DOHH2 (cell line): ENCODE measurements at regions not wholly inside any gene's neighbourhood (a gene's known extent, or its start where the extent isn't known, plus 50 kb on each side); places are given as distances from the start of the nearest gene placed in this dataset.

Experiments
- H3F3A ChIP-seq: fragments of 200-600 bp; sonication (generic), shearing (Covaris generic); 2 replicates; pipeline ENCODE4 v1.6.0; 2016; ENCODE audit warnings: antibody characterized with exemption, mild to moderate bottlenecking; ENCODE audit not compliant: control insufficient read depth, insufficient read depth
- H3K27ac ChIP-seq: fragments of 200-600 bp; sonication (generic); 2 replicates; pipeline ENCODE4 v1.5.1; 2014; ENCODE audit warnings: low read depth, mild to moderate bottlenecking, low read length, moderate library complexity
- H3K27me3 ChIP-seq: fragments of 200-600 bp; sonication (generic); 2 replicates; pipeline ENCODE4 v1.6.1; 2014; ENCODE audit warnings: mild to moderate bottlenecking, low read length, mixed read lengths; ENCODE audit not compliant: control insufficient read depth
- H3K36me3 ChIP-seq: fragments of 200-600 bp; sonication (generic); 2 replicates; pipeline ENCODE4 v1.6.1; 2014; ENCODE audit warnings: mild to moderate bottlenecking, low read length, moderate library complexity, mixed read lengths; ENCODE audit not compliant: control insufficient read depth
- H3K4me1 ChIP-seq: fragments of 200-600 bp; sonication (generic); 2 replicates; pipeline ENCODE4 v1.6.1; 2014; ENCODE audit warnings: mild to moderate bottlenecking, low read length, mixed read lengths; ENCODE audit not compliant: control insufficient read depth
- H3K4me2 ChIP-seq: fragments of 200-600 bp; sonication (generic); 2 replicates; pipeline ENCODE4 v1.6.0; 2014; ENCODE audit warnings: mild to moderate bottlenecking, low read length, moderate library complexity
- H3K4me3 ChIP-seq: fragments of 200-600 bp; sonication (generic); 2 replicates; pipeline ENCODE4 v1.5.1; 2014; ENCODE audit warnings: mild to moderate bottlenecking, low read length, mixed read lengths
- H3K79me2 ChIP-seq: fragments of 200-600 bp; sonication (generic); 2 replicates; pipeline ENCODE4 v1.6.1; 2014; ENCODE audit warnings: mild to moderate bottlenecking, low read length, mixed read lengths; ENCODE audit not compliant: control insufficient read depth
- H3K9me2 ChIP-seq: fragments of 200-600 bp; sonication (generic); replicated peaks from 2 replicates; pipeline ENCODE4 v1.6.1; 2014; ENCODE audit warnings: mild to moderate bottlenecking, low read length, mixed read lengths; ENCODE audit not compliant: control insufficient read depth
- H3K9me3 ChIP-seq: fragments of 200-600 bp; sonication (generic); 2 replicates; pipeline ENCODE4 v1.6.1; 2014; ENCODE audit warnings: antibody characterized with exemption, low read length, mixed read lengths; ENCODE audit not compliant: control insufficient read depth, insufficient read depth
- H4K20me1 ChIP-seq: fragments of 200-600 bp; sonication (generic); 2 replicates; pipeline ENCODE4 v1.6.0; 2014; ENCODE audit warnings: low read depth, mild to moderate bottlenecking, antibody characterized with exemption, low read length, moderate library complexity; ENCODE audit not compliant: control insufficient read depth, insufficient read depth
- EZH2phosphoT487 ChIP-seq: fragments of 200-600 bp; sonication (generic); IDR thresholded peaks from 2 replicates; pipeline ENCODE4 v1.6.1; 2017; ENCODE audit warnings: borderline replicate concordance, mild to moderate bottlenecking, antibody characterized with exemption, low read length, moderate library complexity, mixed read lengths
- TF ChIP-seq, protein P1 (sequence below): fragments of 200-600 bp; sonication (generic); IDR thresholded peaks from one replicate; pipeline ENCODE4 v1.5.1; 2014; ENCODE audit warnings: antibody characterized with exemption, mild to moderate bottlenecking, low read depth, low read length; ENCODE audit not compliant: poor library complexity, severe bottlenecking

DNA sequence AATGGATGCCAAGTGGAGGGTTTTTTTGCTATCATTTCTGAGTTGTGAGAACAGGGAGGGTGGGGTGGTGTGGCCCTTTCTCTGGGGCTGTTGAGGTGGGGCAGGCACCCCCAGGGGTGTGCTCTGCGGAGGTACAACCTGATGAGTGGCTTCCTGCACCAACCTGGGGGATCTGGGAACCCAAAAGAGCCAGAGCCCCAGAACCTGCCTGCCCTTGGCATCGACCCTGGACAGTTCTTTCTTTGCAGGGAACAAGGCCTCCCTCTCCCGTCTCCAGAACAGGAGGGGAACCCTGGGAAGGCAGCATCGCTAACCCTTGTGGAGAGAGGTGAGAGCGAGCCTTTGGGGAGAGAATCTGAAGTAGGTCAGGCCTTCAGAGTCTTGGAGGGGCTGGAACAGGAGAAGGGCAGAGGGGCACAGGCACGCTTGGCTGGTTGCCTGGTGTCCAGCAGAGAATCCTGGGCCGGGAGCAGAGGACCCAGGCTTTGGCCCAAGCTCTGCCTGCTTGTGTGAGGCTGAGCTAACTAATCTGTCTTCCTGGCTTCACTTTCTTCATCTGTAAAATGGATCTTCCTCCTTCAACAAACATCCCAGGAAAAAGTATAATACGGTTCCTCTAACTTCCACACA, 84.9 kb downstream of the RHOB start:
- Histone ChIP-seq H4K20me1 (no peaks in the 10 kb centered on the region), H3K9me2 (no peaks in the 10 kb centered on the region), H3K27ac (no peak overlapping the region), H3K4me1 (no peaks in the 10 kb centered on the region), H3K4me2 (no peak overlapping the region), H3K79me2 (no peaks in the 10 kb centered on the region), H3K9me3 (no peaks in the 10 kb centered on the region), H3K36me3 (no peaks in the 10 kb centered on the region), H3K27me3 (0 out of 2 replicates have a peak, but pooled peaks cover 3% of the 10 kb centered on the region), H3K4me3 (no peak overlapping the region), H3F3A (no peaks in the 10 kb centered on the region)
- TF ChIP-seq, protein P1, sequence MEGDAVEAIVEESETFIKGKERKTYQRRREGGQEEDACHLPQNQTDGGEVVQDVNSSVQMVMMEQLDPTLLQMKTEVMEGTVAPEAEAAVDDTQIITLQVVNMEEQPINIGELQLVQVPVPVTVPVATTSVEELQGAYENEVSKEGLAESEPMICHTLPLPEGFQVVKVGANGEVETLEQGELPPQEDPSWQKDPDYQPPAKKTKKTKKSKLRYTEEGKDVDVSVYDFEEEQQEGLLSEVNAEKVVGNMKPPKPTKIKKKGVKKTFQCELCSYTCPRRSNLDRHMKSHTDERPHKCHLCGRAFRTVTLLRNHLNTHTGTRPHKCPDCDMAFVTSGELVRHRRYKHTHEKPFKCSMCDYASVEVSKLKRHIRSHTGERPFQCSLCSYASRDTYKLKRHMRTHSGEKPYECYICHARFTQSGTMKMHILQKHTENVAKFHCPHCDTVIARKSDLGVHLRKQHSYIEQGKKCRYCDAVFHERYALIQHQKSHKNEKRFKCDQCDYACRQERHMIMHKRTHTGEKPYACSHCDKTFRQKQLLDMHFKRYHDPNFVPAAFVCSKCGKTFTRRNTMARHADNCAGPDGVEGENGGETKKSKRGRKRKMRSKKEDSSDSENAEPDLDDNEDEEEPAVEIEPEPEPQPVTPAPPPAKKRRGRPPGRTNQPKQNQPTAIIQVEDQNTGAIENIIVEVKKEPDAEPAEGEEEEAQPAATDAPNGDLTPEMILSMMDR = no peak
- TF ChIP-seq EZH2phosphoT487 = no peak

DNA sequence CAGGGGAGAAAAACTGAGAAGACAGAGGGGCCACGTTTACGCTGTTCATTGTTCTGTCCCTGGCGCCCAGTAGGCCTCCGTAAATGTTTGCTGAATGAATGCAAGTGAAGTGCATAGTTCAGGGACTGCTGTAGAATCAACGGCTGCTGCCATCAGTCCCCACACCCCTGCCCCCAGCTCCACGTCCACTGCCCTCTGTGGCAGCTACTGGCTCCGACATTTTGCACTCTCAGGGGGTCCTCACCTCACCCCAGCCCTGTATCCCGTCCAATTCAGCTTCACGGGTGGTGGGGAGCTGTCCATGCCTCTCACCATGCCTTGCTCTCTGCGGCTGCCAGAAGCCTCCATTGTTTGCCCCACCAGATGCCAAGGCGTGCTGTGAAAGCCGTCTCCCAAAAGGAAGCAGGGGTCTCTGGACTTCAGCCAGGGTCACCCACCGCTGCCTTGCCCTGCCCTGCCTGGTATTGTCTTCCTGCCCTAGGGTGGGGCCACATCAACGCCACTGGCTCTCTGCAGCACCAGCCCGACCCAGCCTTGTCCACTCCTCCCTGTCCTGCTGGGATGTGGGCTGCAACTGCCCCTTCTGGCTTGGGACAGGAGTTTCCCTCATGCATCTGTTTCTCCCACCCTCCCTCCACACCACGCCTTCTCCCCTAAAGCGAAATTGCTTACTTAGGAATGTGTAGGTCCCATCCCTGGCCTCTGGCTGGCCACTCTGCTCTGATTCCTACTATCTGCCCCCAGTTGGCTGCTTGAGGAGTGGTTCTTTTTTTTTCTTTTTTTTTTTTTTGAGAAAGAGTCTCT, 86.0 kb downstream of the RHOB start:
- no peak overlapping the region for H3K4me3 ChIP-seq
- no peaks in the 10 kb centered on the region for H3K36me3 ChIP-seq
- no peaks in the 10 kb centered on the region for H3K9me2 ChIP-seq
- 0 out of 2 replicates have a peak, but pooled peaks cover 3% of the 10 kb centered on the region for H3K27me3 ChIP-seq
- H3K4me2 ChIP-seq = no peak overlapping the region
- H3K79me2 ChIP-seq = no peaks in the 10 kb centered on the region
- H3K4me1 ChIP-seq = no peaks in the 10 kb centered on the region
- H3K27ac ChIP-seq = no peak overlapping the region
- TF ChIP-seq, protein P1 = no peak
- no peak for TF ChIP-seq EZH2phosphoT487
- H4K20me1 ChIP-seq = no peaks in the 10 kb centered on the region
- no peaks in the 10 kb centered on the region for H3F3A ChIP-seq
- H3K9me3 ChIP-seq = no peaks in the 10 kb centered on the region

GRCh38 chr2:20533993-20534622, 87.2 kb downstream of the RHOB start:
- no peaks in the 10 kb centered on the region for H3K4me1 ChIP-seq
- no peak overlapping the region for H3K27ac ChIP-seq
- H3K4me2 ChIP-seq = no peak overlapping the region

More at GRCh38 chr2:20533993-20534622, 87.2 kb downstream of the RHOB start:
- Histone ChIP-seq H3K27me3 (no peaks in the 10 kb centered on the region; the same call in 1 of the 2 replicates), H4K20me1 (no peaks in the 10 kb centered on the region), H3K79me2 (no peaks in the 10 kb centered on the region), H3K9me3 (no peaks in the 10 kb centered on the region), H3K36me3 (no peaks in the 10 kb centered on the region), H3F3A (no peaks in the 10 kb centered on the region), H3K9me2 (no peaks in the 10 kb centered on the region), H3K4me3 (no peak overlapping the region)
- TF ChIP-seq, protein P1 = no peak
- TF ChIP-seq EZH2phosphoT487 = no peak
